ENCODE measurements at regions not wholly inside any gene's neighbourhood (a gene's known extent, or its start where the extent isn't known, plus 50 kb on each side); places are given as distances from the start of the nearest gene placed in this dataset.

- Histone ChIP-seq H2AFZ (ENCODE audit: control insufficient read depth, low read length) (no peak overlapping the region), H3K9me1 (ENCODE audit: control insufficient read depth, extremely low read depth, insufficient read depth, low read length) (no peaks in the 10 kb centered on the region), H3K4me1 (ENCODE audit: control insufficient read depth, extremely low read depth, insufficient read depth, low read length) (peaks cover 11% of the 10 kb centered on the region), H3K9me3 (ENCODE audit: control insufficient read depth, low read depth, low read length) (no peaks in the 10 kb centered on the region), H3K79me2 (ENCODE audit: control insufficient read depth, insufficient read depth, low read length) (no peaks in the 10 kb centered on the region), H3K9ac (ENCODE audit: control insufficient read depth, extremely low read depth, insufficient read depth, low read length) (no peak overlapping the region), H3K4me2 (ENCODE audit: control insufficient read depth, extremely low read depth, insufficient read depth, low read depth, low read length) (no peak overlapping the region), H3K27ac (ENCODE audit: control insufficient read depth, insufficient read depth, low read length) (no peak overlapping the region), H3K4me3 (ENCODE audit: control insufficient read depth in 2 of 3, extremely low read depth in 1 of 3, insufficient read depth in 2 of 3, low read depth in 1 of 3, low read length in 3 of 3) (no peak overlapping the region), H3K36me3 (ENCODE audit: control insufficient read depth in 2 of 2, extremely low read depth in 1 of 2, insufficient read depth in 2 of 2, low read length in 2 of 2) (no peaks in the 10 kb centered on the region), H3K27me3 (ENCODE audit: control insufficient read depth, extremely low read depth, insufficient read depth, low read length) (no peaks in the 10 kb centered on the region), H4K20me1 (ENCODE audit: control insufficient read depth, extremely low read depth, insufficient read depth, low read length) (no peaks in the 10 kb centered on the region)
- dilution Hi-C loops (cut with MboI; ENCODE audit: extremely low pct_ligation_motif_present, low sequenced_read_pairs) = no loop called here
- FAIRE-seq (no peak), DNase-seq (ENCODE audit: low read depth, low spot score) (no peak)
- no peak for TF ChIP-seq CTCF (optimal IDR thresholded peaks at IDR 0.05 in 1 of 3, IDR thresholded peaks at IDR 0.05 in 1 of 3, conservative IDR thresholded peaks at IDR 0.05 in 1 of 3; ENCODE audit: extremely low read depth in 1 of 3, insufficient read depth in 2 of 3, low read length in 3 of 3)
- TF ChIP-seq EZH2 (IDR thresholded peaks at IDR 0.05; ENCODE audit: low read length) = no peak
Observed at GRCh38 chr6:50276771-50277261, 227.1 kb upstream of the DEFB112 start.

- FAIRE-seq (no peak), DNase-seq (ENCODE audit: low read depth, low spot score) (no peak)
- H3K27ac ChIP-seq (ENCODE audit: control insufficient read depth, insufficient read depth, low read length) = no peak overlapping the region
- H3K9ac ChIP-seq (ENCODE audit: control insufficient read depth, extremely low read depth, insufficient read depth, low read length) = no peak overlapping the region
- H3K9me3 ChIP-seq (ENCODE audit: control insufficient read depth, low read depth, low read length) = no peaks in the 10 kb centered on the region
- TF ChIP-seq EZH2 (IDR thresholded peaks at IDR 0.05; ENCODE audit: low read length) (no peak), CTCF (optimal IDR thresholded peaks at IDR 0.05 in 1 of 3, IDR thresholded peaks at IDR 0.05 in 1 of 3, conservative IDR thresholded peaks at IDR 0.05 in 1 of 3; ENCODE audit: extremely low read depth in 1 of 3, insufficient read depth in 2 of 3, low read length in 3 of 3) (no peak)
- no peaks in the 10 kb centered on the region for H4K20me1 ChIP-seq (ENCODE audit: control insufficient read depth, extremely low read depth, insufficient read depth, low read length)
- no peaks in the 10 kb centered on the region for H3K27me3 ChIP-seq (ENCODE audit: control insufficient read depth, extremely low read depth, insufficient read depth, low read length)
- H2AFZ ChIP-seq (ENCODE audit: control insufficient read depth, low read length) = no peak overlapping the region
- H3K4me3 ChIP-seq (ENCODE audit: control insufficient read depth in 2 of 3, extremely low read depth in 1 of 3, insufficient read depth in 2 of 3, low read depth in 1 of 3, low read length in 3 of 3) = no peak overlapping the region
- dilution Hi-C loops (cut with MboI; ENCODE audit: extremely low pct_ligation_motif_present, low sequenced_read_pairs) = no loop called here
- no peaks in the 10 kb centered on the region for H3K9me1 ChIP-seq (ENCODE audit: control insufficient read depth, extremely low read depth, insufficient read depth, low read length)
- H3K4me1 ChIP-seq (ENCODE audit: control insufficient read depth, extremely low read depth, insufficient read depth, low read length) = peaks cover 4% of the 10 kb centered on the region
- H3K4me2 ChIP-seq (ENCODE audit: control insufficient read depth, extremely low read depth, insufficient read depth, low read depth, low read length) = no peak overlapping the region
- H3K36me3 ChIP-seq (ENCODE audit: control insufficient read depth in 2 of 2, extremely low read depth in 1 of 2, insufficient read depth in 2 of 2, low read length in 2 of 2) = no peaks in the 10 kb centered on the region
- no peaks in the 10 kb centered on the region for H3K79me2 ChIP-seq (ENCODE audit: control insufficient read depth, insufficient read depth, low read length)
Observed at GRCh38 chr6:50277774-50278173, 228.0 kb upstream of the DEFB112 start.

All from keratinocyte (primary cell).